Uterus (tissue), 3 donors: ENCODE measurements at regions not wholly inside any gene's neighbourhood (a gene's known extent, or its start where the extent isn't known, plus 50 kb on each side); places are given as distances from the start of the nearest gene placed in this dataset.

Experiments used
- DNase-seq, 2 donors: peaks; one replicate each; pipeline ENCODE4 v3.0.0-alpha.2; 2019 to 2020
- H3K27ac ChIP-seq, 2 donors: fragments of 200-600 bp; sonication (generic); 1 replicate in 1 of 2; 2 replicates in 1 of 2; pipeline ENCODE4 v1.5.1; 2016 to 2018
- H3K27me3 ChIP-seq, 2 donors: fragments of 200-600 bp; sonication (generic); one replicate each; pipeline ENCODE4 v1.5.1; 2018 to 2019; ENCODE audit warnings: control low read depth in 1 of 2
- H3K36me3 ChIP-seq, 2 donors: fragments of 200-600 bp; sonication (generic); one replicate each; pipeline ENCODE4 v1.5.1; 2019; ENCODE audit warnings: control low read depth in 1 of 2
- H3K4me1 ChIP-seq, 2 donors: fragments of 200-600 bp; sonication (generic); one replicate each; pipeline ENCODE4 v1.5.1; 2018 to 2019; ENCODE audit warnings: control low read depth in 1 of 2
- H3K4me3 ChIP-seq, 2 donors: fragments of 200-600 bp; sonication (generic); 1 replicate in 1 of 2; 2 replicates in 1 of 2; pipeline ENCODE4 v1.5.1; 2018 to 2019; ENCODE audit warnings: mild to moderate bottlenecking in 1 of 2
- H3K9me3 ChIP-seq, 2 donors: fragments of 200-600 bp; sonication (generic); one replicate each; pipeline ENCODE4 v1.5.1; 2019; ENCODE audit warnings: control low read depth in 1 of 2
- POLR2A ChIP-seq, 2 donors: fragments of 450-650 bp; IDR thresholded peaks; one replicate each; pipeline ENCODE4 v1.6.1; 2016; ENCODE audit warnings: antibody characterized with exemption in 2 of 2, mild to moderate bottlenecking in 1 of 2, moderate library complexity in 1 of 2
- intact Hi-C: fragments of 100-400 bp; cut with DNase I; formaldehyde crosslinking; loops from one replicate; pipeline ENCODE4 v1.15.1; 2023; ENCODE audit warnings: low total_unique reads
- TF ChIP-seq, protein P1 (sequence below), 4 experiments: fragments of 200-600 bp in 2 of 4; fragments of 450-650 bp in 2 of 4; sonication (generic) in 2 of 4; IDR thresholded peaks; one replicate each; pipeline ENCODE4 v1.5.1; 2016 to 2019; ENCODE audit warnings: antibody characterized with exemption in 4 of 4, mild to moderate bottlenecking in 2 of 4, moderate library complexity in 1 of 4
- donor health status: DM: yes; HTN: yes; CAD: no.

DNA sequence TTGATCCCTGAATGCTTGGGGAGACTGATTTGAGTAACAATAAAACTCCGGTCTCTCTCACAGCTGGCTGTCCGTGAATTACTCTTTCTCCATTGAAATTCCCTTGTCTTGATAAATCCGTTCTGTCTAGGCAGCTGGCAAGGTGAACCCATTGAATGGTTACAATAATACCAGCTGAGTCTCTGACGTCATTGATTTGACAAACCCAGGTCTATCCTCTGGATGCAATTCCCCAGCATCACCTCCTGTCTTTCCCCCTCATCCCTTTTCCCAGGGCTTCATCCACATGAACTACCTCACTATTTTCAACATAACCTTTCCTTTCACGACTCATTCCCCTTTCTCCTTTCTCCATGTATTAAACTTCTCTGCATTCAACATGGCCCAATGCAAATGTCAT lies 98.7 kb upstream of the TMEM132C start:
- no peak for DNase-seq
- intact Hi-C loops = no loop called here
- Histone ChIP-seq H3K4me1 (no peaks in the 10 kb centered on the region), H3K27me3 (no peaks in the 10 kb centered on the region), H3K27ac (no peak overlapping the region), H3K9me3 (no peaks in the 10 kb centered on the region), H3K4me3 (no peak overlapping the region), H3K36me3 (no peaks in the 10 kb centered on the region)
- TF ChIP-seq, protein P1, sequence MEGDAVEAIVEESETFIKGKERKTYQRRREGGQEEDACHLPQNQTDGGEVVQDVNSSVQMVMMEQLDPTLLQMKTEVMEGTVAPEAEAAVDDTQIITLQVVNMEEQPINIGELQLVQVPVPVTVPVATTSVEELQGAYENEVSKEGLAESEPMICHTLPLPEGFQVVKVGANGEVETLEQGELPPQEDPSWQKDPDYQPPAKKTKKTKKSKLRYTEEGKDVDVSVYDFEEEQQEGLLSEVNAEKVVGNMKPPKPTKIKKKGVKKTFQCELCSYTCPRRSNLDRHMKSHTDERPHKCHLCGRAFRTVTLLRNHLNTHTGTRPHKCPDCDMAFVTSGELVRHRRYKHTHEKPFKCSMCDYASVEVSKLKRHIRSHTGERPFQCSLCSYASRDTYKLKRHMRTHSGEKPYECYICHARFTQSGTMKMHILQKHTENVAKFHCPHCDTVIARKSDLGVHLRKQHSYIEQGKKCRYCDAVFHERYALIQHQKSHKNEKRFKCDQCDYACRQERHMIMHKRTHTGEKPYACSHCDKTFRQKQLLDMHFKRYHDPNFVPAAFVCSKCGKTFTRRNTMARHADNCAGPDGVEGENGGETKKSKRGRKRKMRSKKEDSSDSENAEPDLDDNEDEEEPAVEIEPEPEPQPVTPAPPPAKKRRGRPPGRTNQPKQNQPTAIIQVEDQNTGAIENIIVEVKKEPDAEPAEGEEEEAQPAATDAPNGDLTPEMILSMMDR (IDR thresholded peaks at IDR 0.05) = no peak
- no peak for TF ChIP-seq POLR2A (IDR thresholded peaks at IDR 0.05)

DNA sequence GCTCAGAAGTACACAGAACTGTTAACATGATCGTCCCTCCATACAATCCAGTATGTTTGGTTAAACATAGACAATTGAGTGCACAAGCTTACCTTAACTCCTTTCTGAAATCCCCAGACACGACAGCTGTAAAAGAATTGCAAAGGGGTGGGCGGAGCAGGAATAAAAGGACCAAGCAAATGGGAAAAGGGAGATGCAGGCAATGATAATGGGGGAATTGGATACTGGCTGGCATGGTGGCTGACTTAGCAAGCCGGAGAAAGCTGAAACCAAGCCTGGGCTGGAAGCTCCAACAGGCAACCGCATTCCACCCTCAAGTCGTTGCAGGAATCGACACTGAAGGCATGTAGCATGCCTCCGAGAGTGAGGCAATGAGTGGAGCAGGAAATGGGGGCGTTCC lies 96.8 kb upstream of the TMEM132C start:
- no peak overlapping the region for H3K27ac ChIP-seq
- H3K27me3 ChIP-seq = no peaks in the 10 kb centered on the region
- no peaks in the 10 kb centered on the region for H3K4me1 ChIP-seq
- no peaks in the 10 kb centered on the region for H3K36me3 ChIP-seq
- DNase-seq = no peak
- intact Hi-C loops = no loop called here
- no peaks in the 10 kb centered on the region for H3K9me3 ChIP-seq
- TF ChIP-seq, protein P1 (IDR thresholded peaks at IDR 0.05) = no peak
- no peak for TF ChIP-seq POLR2A (IDR thresholded peaks at IDR 0.05)
- H3K4me3 ChIP-seq = no peak overlapping the region

DNA sequence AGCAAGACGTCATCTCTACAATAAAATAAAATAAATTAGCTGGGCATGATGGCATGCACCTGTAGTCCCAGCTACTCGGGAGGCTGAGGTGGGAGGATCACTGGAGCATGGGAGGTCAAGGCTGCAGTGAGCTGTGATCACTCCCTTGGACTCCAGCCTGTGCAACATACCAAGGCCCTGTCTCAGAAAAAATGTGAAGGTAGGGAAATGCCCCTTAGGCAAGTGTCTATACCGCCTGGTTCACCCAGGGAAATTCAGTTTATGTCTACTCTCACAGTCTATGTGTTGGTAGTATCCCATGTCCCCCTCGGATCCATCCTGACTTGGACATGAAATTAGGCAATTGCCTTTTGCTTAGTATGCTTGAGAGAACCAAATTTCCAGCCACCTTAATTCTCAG lies 88.4 kb upstream of the TMEM132C start:
- Histone ChIP-seq H3K4me1 (no peaks in the 10 kb centered on the region), H3K4me3 (no peak overlapping the region), H3K9me3 (no peaks in the 10 kb centered on the region), H3K27ac (no peak overlapping the region), H3K27me3 (no peaks in the 10 kb centered on the region), H3K36me3 (no peaks in the 10 kb centered on the region)
- intact Hi-C loops = no loop called here
- TF ChIP-seq, protein P1 (IDR thresholded peaks at IDR 0.05) = no peak
- no peak for TF ChIP-seq POLR2A (IDR thresholded peaks at IDR 0.05)
- DNase-seq = no peak

DNA sequence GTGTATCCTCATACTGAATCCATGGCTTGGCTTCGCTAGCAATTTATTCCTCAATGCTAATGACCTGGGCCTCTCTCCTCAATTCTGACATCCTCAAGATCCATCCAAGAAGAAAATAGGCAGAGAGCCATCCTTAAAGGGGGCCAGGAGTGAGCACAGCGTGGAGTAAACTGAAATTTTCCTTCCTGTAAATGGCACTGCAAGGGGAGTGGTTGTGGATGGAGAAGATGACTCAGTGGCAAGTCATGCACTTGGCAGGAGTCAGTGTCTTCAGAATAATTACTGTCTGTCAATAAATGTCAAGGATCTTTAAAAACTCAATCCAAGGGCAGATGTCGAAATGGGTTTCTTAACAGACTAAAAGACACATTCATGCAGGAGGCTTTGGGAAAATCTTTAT lies 88.0 kb upstream of the TMEM132C start:
- intact Hi-C loops = no loop called here
- Histone ChIP-seq H3K4me1 (no peaks in the 10 kb centered on the region), H3K27me3 (no peaks in the 10 kb centered on the region), H3K36me3 (no peaks in the 10 kb centered on the region), H3K4me3 (no peak overlapping the region), H3K9me3 (no peaks in the 10 kb centered on the region), H3K27ac (no peak overlapping the region)
- TF ChIP-seq POLR2A (IDR thresholded peaks at IDR 0.05) = no peak
- TF ChIP-seq, protein P1 (IDR thresholded peaks at IDR 0.05) = no peak
- no peak for DNase-seq

DNA sequence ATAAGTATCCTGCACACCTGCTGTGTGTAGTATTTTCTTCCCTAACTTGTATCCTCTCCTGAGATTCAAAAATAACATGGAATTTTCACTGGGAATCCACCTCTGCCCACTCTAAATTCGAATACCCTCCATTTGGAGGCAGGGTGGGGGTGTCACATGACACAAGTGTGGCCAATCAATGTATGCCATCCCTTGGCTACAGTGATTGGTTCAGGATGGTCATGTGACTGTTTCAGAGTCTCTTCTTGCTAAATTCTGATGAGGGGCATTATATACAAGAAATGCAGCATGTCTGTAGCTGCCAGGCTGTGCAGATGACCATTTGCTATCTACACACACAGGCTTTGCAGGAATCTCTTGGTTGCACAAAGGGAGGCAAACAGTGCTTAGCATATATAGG lies 86.8 kb upstream of the TMEM132C start:
- Histone ChIP-seq H3K9me3 (no peaks in the 10 kb centered on the region), H3K27me3 (no peaks in the 10 kb centered on the region), H3K4me1 (no peaks in the 10 kb centered on the region), H3K36me3 (no peaks in the 10 kb centered on the region), H3K27ac (no peak overlapping the region), H3K4me3 (no peak overlapping the region)
- intact Hi-C loops = no loop called here
- TF ChIP-seq, protein P1 (IDR thresholded peaks at IDR 0.05) = no peak
- no peak for TF ChIP-seq POLR2A (IDR thresholded peaks at IDR 0.05)
- DNase-seq = no peak
